Right lobe of liver (tissue), 4 donors: ENCODE measurements at regions not wholly inside any gene's neighbourhood (a gene's known extent, or its start where the extent isn't known, plus 50 kb on each side); places are given as distances from the start of the nearest gene placed in this dataset.

ENCODE experiments used
- POLR2A ChIP-seq: fragments of 450-650 bp; IDR thresholded peaks from one replicate; pipeline ENCODE4 v1.6.1; 2017; ENCODE audit warnings: antibody characterized with exemption, mild to moderate bottlenecking
- TF ChIP-seq, protein P1 (sequence below), 4 donors: fragments of 200-600 bp in 3 of 4; fragments of 450-650 bp in 1 of 4; IDR thresholded peaks; one replicate each; pipeline versions ENCODE4 v1.5.1 to v1.8.0; 2016 to 2022; ENCODE audit warnings: antibody characterized with exemption in 4 of 4, mild to moderate bottlenecking in 2 of 4
- donor health status: DM: no; HTN: no; CAD: no.
- donor health status: DM: no; HTN: no; CAD: no.
- donor health status: DM: no; HTN: yes; CAD: no.

- TF ChIP-seq, protein P1, sequence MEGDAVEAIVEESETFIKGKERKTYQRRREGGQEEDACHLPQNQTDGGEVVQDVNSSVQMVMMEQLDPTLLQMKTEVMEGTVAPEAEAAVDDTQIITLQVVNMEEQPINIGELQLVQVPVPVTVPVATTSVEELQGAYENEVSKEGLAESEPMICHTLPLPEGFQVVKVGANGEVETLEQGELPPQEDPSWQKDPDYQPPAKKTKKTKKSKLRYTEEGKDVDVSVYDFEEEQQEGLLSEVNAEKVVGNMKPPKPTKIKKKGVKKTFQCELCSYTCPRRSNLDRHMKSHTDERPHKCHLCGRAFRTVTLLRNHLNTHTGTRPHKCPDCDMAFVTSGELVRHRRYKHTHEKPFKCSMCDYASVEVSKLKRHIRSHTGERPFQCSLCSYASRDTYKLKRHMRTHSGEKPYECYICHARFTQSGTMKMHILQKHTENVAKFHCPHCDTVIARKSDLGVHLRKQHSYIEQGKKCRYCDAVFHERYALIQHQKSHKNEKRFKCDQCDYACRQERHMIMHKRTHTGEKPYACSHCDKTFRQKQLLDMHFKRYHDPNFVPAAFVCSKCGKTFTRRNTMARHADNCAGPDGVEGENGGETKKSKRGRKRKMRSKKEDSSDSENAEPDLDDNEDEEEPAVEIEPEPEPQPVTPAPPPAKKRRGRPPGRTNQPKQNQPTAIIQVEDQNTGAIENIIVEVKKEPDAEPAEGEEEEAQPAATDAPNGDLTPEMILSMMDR (IDR thresholded peaks at IDR 0.05): no peak
- TF ChIP-seq POLR2A: no peak
Measured at GRCh38 chr17:5775098-5775497, 190.8 kb upstream of the NLRP1 start.
